Neural progenitor cell (in vitro differentiated cells): ENCODE measurements at regions not wholly inside any gene's neighbourhood (a gene's known extent, or its start where the extent isn't known, plus 50 kb on each side); places are given as distances from the start of the nearest gene placed in this dataset.
"Not testable (repeated sequence)": the region's sequence is repeated elsewhere in the genome, so short reads cannot be mapped to it uniquely, and the experiment has no call there.

Experiments
- DNase-seq: peaks from one replicate; pipeline ENCODE4 v3.0.0-alpha.2; 2016; ENCODE audit warnings: low spot score
- H2AFZ ChIP-seq: fragments of 200-600 bp; sonication (generic); replicated peaks from 2 replicates; pipeline ENCODE4 v1.6.1; 2016; ENCODE audit warnings: antibody characterized with exemption
- H3F3A ChIP-seq: fragments of 200-600 bp; sonication (generic); 2 replicates; pipeline ENCODE4 v1.6.1; 2016; ENCODE audit warnings: antibody characterized with exemption, low read depth
- H3K27ac ChIP-seq: fragments of 200-600 bp; sonication (generic); 2 replicates; pipeline ENCODE4 v1.5.1; 2016; ENCODE audit warnings: mild to moderate bottlenecking
- H3K27me3 ChIP-seq: fragments of 200-600 bp; sonication (generic); 2 replicates; pipeline ENCODE4 v1.6.1; 2016; ENCODE audit warnings: mild to moderate bottlenecking, moderate library complexity
- H3K36me3 ChIP-seq: fragments of 200-600 bp; sonication (generic); 2 replicates; pipeline ENCODE4 v1.5.1; 2016
- H3K4me1 ChIP-seq: fragments of 200-600 bp; sonication (generic); 2 replicates; pipeline ENCODE4 v1.6.1; 2016; ENCODE audit warnings: mixed run types
- H3K4me2 ChIP-seq: fragments of 200-600 bp; sonication (generic); 2 replicates; pipeline ENCODE4 v1.6.1; 2016
- H3K4me3 ChIP-seq: fragments of 200-600 bp; sonication (generic); 2 replicates; pipeline ENCODE4 v1.5.1; 2016
- H3K79me2 ChIP-seq: fragments of 200-600 bp; sonication (generic); 2 replicates; pipeline ENCODE4 v1.6.1; 2016; ENCODE audit warnings: low read depth
- H3K9ac ChIP-seq: fragments of 200-600 bp; sonication (generic); 2 replicates; pipeline ENCODE4 v1.6.1; 2016
- H3K9me3 ChIP-seq: fragments of 200-600 bp; sonication (generic); 2 replicates; pipeline ENCODE4 v1.5.1; 2016; ENCODE audit warnings: low read depth
- H4K20me1 ChIP-seq: fragments of 200-600 bp; sonication (generic); 2 replicates; pipeline ENCODE4 v1.6.1; 2016; ENCODE audit warnings: low read depth
- H3K27ac Mint-ChIP-seq: 3 replicates; pipeline ENCODE4 v1.8.0; 2021; ENCODE audit warnings: mixed read lengths
- H3K27me3 Mint-ChIP-seq: 2 replicates; pipeline ENCODE4 v1.8.0; 2022; ENCODE audit warnings: low read depth, mild to moderate bottlenecking, inconsistent platforms, moderate library complexity, mixed read lengths; ENCODE audit not compliant: insufficient read depth
- H3K36me3 Mint-ChIP-seq: 3 replicates; pipeline ENCODE4 v1.8.0; 2021; ENCODE audit warnings: mixed read lengths
- H3K4me1 Mint-ChIP-seq: 3 replicates; pipeline ENCODE4 v1.8.0; 2021; ENCODE audit warnings: mixed read lengths
- H3K4me3 Mint-ChIP-seq: 3 replicates; pipeline ENCODE4 v1.8.0; 2021; ENCODE audit warnings: mild to moderate bottlenecking, moderate library complexity, mixed read lengths
- H3K9me3 Mint-ChIP-seq: 3 replicates; pipeline ENCODE4 v1.8.0; 2020; ENCODE audit warnings: mixed read lengths

DNA sequence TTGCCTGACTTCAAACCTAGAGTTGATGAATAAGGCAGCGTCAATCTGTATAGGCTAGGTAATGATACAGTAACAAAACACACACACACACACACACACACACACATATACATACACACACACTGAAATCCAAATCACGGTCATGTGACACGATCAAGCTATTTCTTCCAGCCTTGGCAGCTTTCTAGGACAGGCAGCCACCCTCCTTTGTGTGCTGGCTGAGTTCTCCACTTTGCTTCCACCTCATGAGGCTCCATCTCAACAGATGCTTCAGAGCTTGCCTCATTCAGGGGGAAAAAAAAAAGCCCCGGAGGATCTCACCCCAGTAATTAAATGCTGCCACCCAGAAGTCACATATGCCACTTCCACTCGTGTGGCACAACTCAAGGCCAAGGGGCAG, 217.9 kb downstream of the NPIPA8 start:
- H2AFZ ChIP-seq, H3K9me3 Mint-ChIP-seq: not testable (repeated sequence)

DNA sequence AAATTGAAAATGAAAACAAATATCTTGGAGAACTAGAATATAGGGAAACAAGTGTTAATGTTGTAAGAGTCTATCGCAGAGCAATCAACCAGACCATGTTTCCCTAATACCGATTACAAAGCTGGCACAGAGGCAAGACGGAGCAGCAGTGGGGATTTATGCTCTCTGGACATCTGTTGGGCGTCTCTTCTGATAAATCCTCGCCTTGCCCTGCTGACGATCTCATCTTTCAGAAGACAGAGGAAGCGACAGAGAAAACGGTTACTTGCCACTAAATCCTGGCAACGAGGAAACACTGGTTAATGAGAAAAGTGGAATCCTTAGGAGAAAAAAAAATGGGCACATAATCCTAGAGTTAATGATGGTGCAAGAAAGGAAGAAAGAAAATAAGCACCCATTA, 218.5 kb downstream of the NPIPA8 start:
- not testable (repeated sequence) for H3K4me3 ChIP-seq, H3K79me2 ChIP-seq, H3K36me3 ChIP-seq, H4K20me1 ChIP-seq, H3K4me1 Mint-ChIP-seq, H3K4me3 Mint-ChIP-seq, H3K4me2 ChIP-seq, H3K27me3 ChIP-seq, H2AFZ ChIP-seq, H3K27ac ChIP-seq, H3K36me3 Mint-ChIP-seq, H3K9ac ChIP-seq, H3K4me1 ChIP-seq, H3K27me3 Mint-ChIP-seq, H3K9me3 Mint-ChIP-seq, H3K27ac Mint-ChIP-seq, H3F3A ChIP-seq, H3K9me3 ChIP-seq
- DNase-seq = peak; percentile 1

More for the DNA sequence above, 217.9 kb downstream of the NPIPA8 start:
- H3K36me3 Mint-ChIP-seq, H3K27ac Mint-ChIP-seq, H3K27me3 ChIP-seq, H3K4me1 Mint-ChIP-seq, H3K27me3 Mint-ChIP-seq, H3K9ac ChIP-seq, H3K4me1 ChIP-seq, H3K4me3 Mint-ChIP-seq, DNase-seq, H3K79me2 ChIP-seq, H3K36me3 ChIP-seq, H4K20me1 ChIP-seq, H3K4me2 ChIP-seq, H3F3A ChIP-seq, H3K4me3 ChIP-seq, H3K9me3 ChIP-seq, H3K27ac ChIP-seq: not testable (repeated sequence)

GRCh38 chr16:18104412-18104811, 232.1 kb downstream of the NPIPA8 start:
- H3K4me3 Mint-ChIP-seq, H3K36me3 Mint-ChIP-seq, H3K27me3 ChIP-seq, H3K4me1 Mint-ChIP-seq, H3K27me3 Mint-ChIP-seq, H4K20me1 ChIP-seq, H3K9ac ChIP-seq, H3K4me1 ChIP-seq, H3K9me3 Mint-ChIP-seq, H3K9me3 ChIP-seq, H3K27ac ChIP-seq, H3K4me3 ChIP-seq, H2AFZ ChIP-seq, H3K4me2 ChIP-seq, DNase-seq, H3K27ac Mint-ChIP-seq, H3K79me2 ChIP-seq, H3K36me3 ChIP-seq, H3F3A ChIP-seq: not testable (repeated sequence)

DNA sequence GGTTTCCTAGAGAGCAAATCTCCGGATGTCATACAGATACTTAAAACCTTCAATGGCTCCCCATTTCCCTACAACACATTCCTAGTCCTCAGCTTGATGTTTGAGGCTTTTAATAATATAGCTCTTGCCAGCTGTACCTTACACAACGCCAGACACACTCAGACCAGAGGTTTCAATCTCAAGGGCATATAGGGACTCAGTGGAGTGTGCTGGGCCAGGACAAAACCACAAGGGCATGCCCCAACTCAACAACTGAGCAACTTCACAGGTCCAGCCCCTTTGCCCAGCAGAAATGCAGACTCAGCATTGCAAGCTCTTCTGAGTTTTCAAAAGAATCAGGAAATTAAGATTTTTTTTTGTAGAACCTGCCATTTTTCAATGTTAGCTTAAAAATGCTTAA, 235.5 kb downstream of the NPIPA8 start:
- not testable (repeated sequence) for H3K9me3 ChIP-seq, H3K9me3 Mint-ChIP-seq, H3K36me3 Mint-ChIP-seq, H3K27ac Mint-ChIP-seq, H3K4me2 ChIP-seq, H3K4me1 ChIP-seq, H2AFZ ChIP-seq, H3K4me3 Mint-ChIP-seq, H3F3A ChIP-seq, H3K9ac ChIP-seq, H4K20me1 ChIP-seq, H3K27ac ChIP-seq, H3K4me1 Mint-ChIP-seq, DNase-seq, H3K79me2 ChIP-seq, H3K27me3 ChIP-seq, H3K36me3 ChIP-seq, H3K27me3 Mint-ChIP-seq, H3K4me3 ChIP-seq

DNA sequence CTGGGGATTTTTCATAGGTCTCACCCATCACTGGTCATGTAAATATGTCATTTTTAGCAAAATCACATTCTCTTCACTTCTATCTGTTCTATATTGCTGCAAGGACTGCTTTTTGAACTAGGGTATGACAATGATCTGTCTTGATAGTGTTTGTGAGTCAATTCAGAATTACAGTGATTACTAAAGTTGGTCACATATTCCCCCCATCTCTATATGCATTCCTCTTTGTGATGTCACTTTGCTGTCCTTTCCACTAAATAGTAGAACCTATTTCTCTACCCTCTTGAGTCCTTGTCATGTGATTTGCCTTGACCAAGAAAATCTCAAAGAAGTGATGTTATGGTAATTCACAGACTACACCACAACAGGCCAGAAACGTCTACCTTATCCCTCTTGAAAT, 243.9 kb downstream of the NPIPA8 start:
- H3K4me1 ChIP-seq, H3K36me3 Mint-ChIP-seq, H4K20me1 ChIP-seq, H3K27ac ChIP-seq, H3K4me3 Mint-ChIP-seq, H2AFZ ChIP-seq, H3K27me3 Mint-ChIP-seq, H3K27me3 ChIP-seq, H3K27ac Mint-ChIP-seq, H3K79me2 ChIP-seq, H3F3A ChIP-seq, DNase-seq, H3K36me3 ChIP-seq, H3K4me1 Mint-ChIP-seq, H3K9ac ChIP-seq, H3K9me3 ChIP-seq, H3K4me2 ChIP-seq, H3K9me3 Mint-ChIP-seq, H3K4me3 ChIP-seq: not testable (repeated sequence)

- H3K27ac ChIP-seq, H3K27me3 Mint-ChIP-seq, H3K27ac Mint-ChIP-seq, H3K4me1 ChIP-seq, H3K4me1 Mint-ChIP-seq, H3F3A ChIP-seq, H3K79me2 ChIP-seq, H3K4me2 ChIP-seq, H3K36me3 Mint-ChIP-seq, H3K9ac ChIP-seq, H4K20me1 ChIP-seq, H3K36me3 ChIP-seq, H3K9me3 ChIP-seq, H3K4me3 ChIP-seq, H3K9me3 Mint-ChIP-seq, DNase-seq, H3K27me3 ChIP-seq, H3K4me3 Mint-ChIP-seq, H2AFZ ChIP-seq: not testable (repeated sequence)
These were observed 255.7 kb downstream of the NPIPA8 start for GRCh38 chr16:18080658-18081363.

DNA sequence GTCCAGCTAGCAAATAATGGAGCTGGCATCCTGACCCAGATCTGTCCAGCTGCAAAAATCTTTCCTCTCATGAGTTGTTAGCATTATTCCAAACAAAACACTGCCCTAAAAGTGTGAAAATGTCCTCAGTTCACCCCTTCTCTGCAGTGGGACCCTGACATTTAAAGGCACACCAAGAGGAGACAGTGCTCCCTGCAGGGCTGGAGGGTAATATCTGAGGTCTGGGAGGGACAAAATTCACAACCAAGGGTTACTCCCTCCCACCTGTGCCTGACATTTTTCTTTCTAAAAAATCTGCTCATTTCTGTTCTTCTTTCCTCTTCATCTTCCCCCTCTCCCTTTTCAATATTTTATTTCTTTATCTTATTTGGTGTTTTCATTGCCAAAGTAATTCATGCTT, 258.6 kb downstream of the NPIPA8 start:
- H3K4me1 Mint-ChIP-seq, H4K20me1 ChIP-seq: not testable (repeated sequence)

More for the DNA sequence above, 258.6 kb downstream of the NPIPA8 start:
- not testable (repeated sequence) for H3K27ac ChIP-seq, H3K4me1 ChIP-seq, H3K9me3 Mint-ChIP-seq, H3K9me3 ChIP-seq, H3K4me3 ChIP-seq, H3F3A ChIP-seq, H3K79me2 ChIP-seq, H3K36me3 Mint-ChIP-seq, H3K4me3 Mint-ChIP-seq, H3K27me3 ChIP-seq, H3K27me3 Mint-ChIP-seq, H2AFZ ChIP-seq, DNase-seq, H3K4me2 ChIP-seq, H3K9ac ChIP-seq, H3K27ac Mint-ChIP-seq, H3K36me3 ChIP-seq
